Stimulated activated CD8-positive, alpha-beta memory T cell treated with anti-CD3 and anti-CD28 coated beads, Interleukin-15, amount 100 ng/mL, for 24 hours (primary cell): ENCODE measurements at regions not wholly inside any gene's neighbourhood (a gene's known extent, or its start where the extent isn't known, plus 50 kb on each side); places are given as distances from the start of the nearest gene placed in this dataset.

Experiments
- DNase-seq: peaks from one replicate; pipeline ENCODE4 v3.0.0-alpha.2; 2020; ENCODE audit warnings: low read depth

GRCh38 chr11:129266536-129266935 lies 74.4 kb upstream of the ARHGAP32 start:
- no peak for DNase-seq

DNA sequence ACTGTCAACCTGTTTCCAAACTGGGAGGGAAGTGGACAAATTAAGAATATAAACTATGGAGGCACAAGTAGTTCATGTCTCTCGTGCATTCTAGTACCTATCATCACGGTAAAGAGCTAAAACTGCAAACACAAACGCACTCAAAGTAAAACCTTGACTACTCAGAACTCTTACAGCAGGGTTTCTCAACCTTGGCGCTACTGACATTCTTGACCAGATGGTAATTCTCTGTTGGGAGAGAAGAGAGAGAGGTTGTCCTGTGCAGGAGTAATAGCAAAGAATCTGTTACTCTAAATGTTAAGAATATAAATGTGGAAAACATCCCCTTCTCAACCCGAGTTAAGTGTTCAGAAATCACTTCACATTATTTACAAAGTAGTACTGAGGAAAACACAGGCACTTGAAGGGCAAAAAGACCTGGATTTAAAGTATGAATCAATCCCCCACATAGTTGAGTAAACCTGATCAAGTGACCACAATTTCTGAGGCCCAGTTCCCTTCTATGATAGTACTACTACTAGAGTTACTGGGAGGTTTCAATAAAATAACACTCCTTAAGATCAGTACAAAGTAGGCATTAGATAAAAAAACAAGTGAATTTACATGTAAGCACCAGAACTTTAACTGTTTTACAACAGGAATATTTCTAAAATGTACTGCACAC lies 73.1 kb upstream of the ARHGAP32 start:
- no peak for DNase-seq

GRCh38 chr11:129264114-129264513 lies 72.0 kb upstream of the ARHGAP32 start:
- DNase-seq, result no peak

DNA sequence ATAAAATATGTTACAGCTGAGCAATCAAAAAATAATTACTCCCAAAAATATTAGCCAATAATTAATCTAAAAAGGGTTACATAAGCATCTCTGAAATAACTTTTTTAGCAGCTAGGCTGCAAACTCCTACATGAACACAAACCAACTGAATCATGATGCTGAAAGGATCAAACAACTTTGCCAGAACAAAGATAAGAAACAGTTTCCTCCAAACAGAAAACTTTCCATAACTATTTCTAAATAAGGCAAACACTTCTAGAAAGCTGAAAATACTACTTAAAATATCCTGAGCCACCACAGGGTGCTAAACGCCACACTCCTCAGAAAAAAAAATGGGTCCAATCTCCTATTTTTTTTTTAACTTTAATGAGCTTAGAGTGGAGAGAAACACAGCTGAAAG lies 68.6 kb upstream of the ARHGAP32 start:
- no peak for DNase-seq

DNA sequence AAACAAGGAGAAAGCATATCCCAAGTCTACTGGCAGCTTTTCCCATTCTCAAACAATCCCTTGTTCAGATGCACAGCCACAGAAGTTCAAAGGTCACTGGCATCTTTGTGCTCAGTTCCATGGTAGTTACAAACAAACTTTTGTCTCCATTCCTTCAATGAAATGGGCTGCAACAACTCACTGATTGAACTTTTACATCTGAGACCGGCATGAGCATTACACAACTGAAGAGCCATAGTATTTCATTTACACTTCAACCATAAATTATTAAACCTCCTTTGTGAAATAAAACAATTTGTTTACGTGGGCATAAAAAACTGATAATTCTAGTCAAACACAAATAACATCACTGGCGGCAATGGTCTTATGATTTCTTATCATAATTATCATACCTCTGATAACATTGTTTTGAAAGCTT lies 67.8 kb upstream of the ARHGAP32 start:
- no peak for DNase-seq

DNA sequence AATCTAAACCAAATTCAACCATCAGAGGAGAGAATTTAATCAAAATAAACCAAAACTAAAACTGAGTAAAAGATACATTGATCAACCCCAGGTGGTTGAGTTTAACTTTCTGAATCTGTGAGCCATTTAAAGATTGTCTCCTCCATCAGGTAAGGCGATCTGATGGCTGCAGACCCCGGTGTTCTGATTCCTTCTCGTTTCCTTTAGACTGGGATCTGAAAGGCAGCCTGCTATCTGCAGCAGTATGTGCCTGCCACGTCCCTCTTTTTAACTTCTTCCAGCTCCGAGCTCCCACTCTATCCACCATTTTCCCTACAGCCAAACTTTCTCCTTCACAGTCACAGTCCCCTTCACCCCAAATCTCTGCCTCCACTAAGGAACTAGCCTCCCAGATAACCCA lies 66.1 kb upstream of the ARHGAP32 start:
- no peak for DNase-seq

DNA sequence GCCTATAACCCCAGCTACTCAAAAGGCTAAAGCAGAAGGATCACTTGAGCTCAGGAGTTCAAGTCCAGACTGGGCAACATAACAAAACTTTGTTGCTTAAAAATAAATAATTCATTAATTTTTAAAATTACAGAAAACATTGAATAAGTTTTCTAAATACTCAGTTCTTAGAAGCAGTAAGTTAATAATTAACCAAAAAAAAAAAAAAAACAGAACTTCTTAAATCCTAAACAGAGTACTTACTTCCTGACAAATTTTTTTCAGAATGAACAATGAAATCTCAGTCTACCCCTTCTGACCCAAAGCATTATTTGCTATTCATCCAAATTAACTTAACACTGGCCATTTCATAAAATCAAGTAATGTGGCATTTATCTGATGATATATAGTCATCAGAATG lies 65.4 kb upstream of the ARHGAP32 start:
- DNase-seq, result no peak

- no peak for DNase-seq
Measured at GRCh38 chr11:129252621-129253020, 60.5 kb upstream of the ARHGAP32 start.

DNA sequence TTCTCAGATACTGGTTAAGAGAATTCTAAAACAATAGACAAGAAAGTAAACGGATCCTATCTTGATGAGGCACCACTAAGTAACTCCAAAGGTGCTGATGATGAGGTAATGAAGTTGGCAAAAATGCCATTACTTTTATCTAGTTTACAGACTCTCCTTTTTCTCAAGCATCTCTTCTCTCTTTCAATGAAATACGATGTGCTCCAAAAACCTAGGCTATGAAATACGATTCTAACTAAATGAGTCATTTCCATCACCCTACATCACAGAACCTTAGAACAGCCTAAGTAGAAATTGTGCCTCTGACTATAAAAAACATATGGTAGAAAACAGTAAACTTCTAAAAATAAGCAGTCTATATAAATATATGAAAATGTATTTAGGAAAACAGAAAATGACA lies 58.9 kb upstream of the ARHGAP32 start:
- DNase-seq, result no peak

DNA sequence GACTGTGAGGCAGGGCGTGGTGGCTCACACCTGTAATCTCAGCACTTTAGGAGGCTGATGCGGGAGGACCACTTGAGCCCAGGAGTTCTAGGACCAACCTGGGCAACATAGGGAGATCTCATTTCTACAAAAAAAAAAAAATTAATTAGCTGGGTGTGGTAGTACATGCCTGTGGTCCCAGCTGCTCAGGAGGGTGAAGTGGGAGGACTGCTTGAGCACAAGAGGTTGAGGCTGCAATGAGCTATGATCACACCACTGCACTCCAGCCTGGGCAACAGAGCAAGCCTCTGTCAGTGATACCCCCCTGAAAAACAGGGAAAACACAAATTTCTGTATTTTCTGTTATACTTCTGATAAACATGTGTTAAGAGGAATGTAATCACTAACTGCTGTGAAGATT lies 57.8 kb upstream of the ARHGAP32 start:
- DNase-seq, result no peak

DNA sequence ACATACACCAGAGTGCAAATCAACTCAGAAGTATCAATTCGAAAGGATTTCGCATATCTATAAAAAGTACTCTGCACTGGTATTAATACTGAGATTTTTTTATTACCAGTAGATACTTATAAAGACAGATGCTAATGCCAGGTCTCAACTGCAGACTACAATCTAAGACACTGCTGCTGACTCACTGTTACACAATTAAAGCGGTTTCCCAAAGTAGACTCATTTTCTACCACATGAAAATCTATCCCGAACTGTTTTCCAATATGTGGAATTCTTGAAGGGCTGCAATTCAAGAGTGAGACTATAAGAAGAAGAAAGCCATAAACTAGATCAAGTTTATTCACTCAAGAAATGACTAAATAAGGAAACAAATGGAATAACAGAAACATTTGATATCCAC lies 57.2 kb upstream of the ARHGAP32 start:
- no peak for DNase-seq

DNA sequence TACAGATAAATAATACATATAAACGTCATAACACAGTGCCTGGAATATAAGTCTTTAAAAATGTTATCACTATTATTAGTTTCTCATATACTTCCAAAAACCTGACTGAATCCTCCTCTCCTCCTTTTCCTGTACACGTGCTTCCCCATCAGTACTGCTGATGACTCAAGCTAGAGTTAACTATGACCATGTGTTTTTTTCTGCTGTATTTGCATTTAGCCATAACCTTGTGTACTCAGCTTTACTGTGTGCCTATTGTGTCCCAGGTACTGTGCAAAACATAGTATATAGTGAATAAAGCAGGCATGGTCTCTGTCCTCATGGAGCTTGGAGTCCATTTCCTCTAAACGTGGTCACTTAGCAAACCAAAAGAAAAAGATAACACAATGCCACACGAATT lies 56.5 kb upstream of the ARHGAP32 start:
- no peak for DNase-seq

GRCh38 chr11:129247135-129247534 lies 55.0 kb upstream of the ARHGAP32 start:
- no peak for DNase-seq

DNA sequence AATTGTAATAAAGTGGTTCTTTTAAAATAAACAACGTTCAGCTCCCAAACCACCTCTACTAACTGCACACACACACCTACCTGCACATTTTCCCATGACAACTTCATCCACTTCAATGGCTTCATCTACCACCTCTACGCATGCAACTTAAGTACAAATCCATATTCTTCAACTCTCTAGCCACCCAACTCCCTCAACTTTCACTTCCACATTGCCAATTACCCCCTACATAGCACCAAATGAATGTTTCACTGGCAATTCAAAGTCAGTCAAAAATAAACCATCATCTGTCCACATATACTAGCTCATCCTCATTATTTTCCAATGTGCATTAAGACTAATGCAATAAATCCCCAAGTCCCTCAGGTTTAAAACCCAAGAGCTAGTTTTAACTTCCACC lies 50.7 kb upstream of the ARHGAP32 start:
- no peak for DNase-seq
